ENCODE measurements at regions not wholly inside any gene's neighbourhood (a gene's known extent, or its start where the extent isn't known, plus 50 kb on each side); places are given as distances from the start of the nearest gene placed in this dataset.

DNA sequence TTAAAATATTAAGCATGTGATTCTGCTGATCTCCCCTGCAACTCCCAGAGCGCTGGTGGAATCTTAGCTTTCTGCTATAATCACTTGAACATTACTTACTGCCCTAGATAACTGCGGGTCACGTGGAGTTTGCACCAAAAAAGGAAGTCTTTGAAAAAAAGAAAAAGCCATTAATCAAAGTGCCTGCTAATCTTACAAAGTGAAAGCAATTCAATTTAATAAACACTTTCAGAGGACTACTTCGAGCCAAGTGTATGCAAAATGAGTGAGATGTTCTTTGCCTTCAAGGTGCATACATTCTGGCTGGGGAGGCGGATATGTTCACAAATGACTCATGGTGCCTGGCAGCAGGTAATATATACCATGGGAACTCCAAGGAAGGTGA lies 109.9 kb upstream of the GAP43 start:
- Histone ChIP-seq H3K9me3 (ENCODE audit: control insufficient read depth, insufficient read depth, low read length) (no peaks in the 10 kb centered on the region), H3K27me3 (ENCODE audit: control insufficient read depth, insufficient read depth, low read length) (no peaks in the 10 kb centered on the region), H3K4me3 (ENCODE audit: low read depth, low read length) (peak overlapping the region; percentile 68), H3K4me1 (ENCODE audit: control insufficient read depth, insufficient read depth, low read length) (peaks cover 15% of the 10 kb centered on the region), H3K36me3 (ENCODE audit: control insufficient read depth, insufficient read depth, low read length) (no peaks in the 10 kb centered on the region), H3K9ac (ENCODE audit: low read depth, low read length) (no peak overlapping the region)

DNA sequence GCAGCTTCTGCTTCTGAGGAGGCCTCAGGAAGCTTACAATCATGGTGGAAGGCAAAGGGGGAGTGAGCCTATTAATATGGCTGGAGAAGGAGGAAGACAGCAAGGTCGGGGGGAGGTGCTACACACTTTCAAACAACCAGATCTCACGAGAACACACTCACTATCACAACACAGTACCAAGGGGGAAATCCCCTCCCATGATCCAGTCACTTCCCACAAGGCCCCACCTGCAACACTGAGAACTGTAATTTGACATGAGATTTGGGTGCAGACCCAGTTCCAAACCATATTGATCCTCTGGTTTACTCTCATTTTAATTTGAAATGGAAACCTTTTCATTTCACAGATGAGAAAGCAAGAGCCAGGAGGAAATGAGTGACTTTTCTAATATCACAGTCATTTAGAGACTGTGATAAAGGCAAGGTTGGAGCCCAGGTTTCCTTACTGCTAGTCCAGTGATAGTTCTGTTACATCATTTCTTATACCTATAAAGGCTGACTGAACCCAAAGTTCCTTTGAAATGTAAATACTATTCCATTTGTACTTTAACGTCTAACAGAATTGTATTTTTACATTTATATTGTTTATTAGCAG lies 105.8 kb upstream of the GAP43 start:
- Histone ChIP-seq H3K4me1 (ENCODE audit: control insufficient read depth, insufficient read depth, low read length) (peaks cover 14% of the 10 kb centered on the region), H3K9me3 (ENCODE audit: control insufficient read depth, insufficient read depth, low read length) (no peaks in the 10 kb centered on the region), H3K9ac (ENCODE audit: low read depth, low read length) (no peak overlapping the region), H3K27me3 (ENCODE audit: control insufficient read depth, insufficient read depth, low read length) (no peaks in the 10 kb centered on the region), H3K4me3 (ENCODE audit: low read depth, low read length) (no peak overlapping the region), H3K36me3 (ENCODE audit: control insufficient read depth, insufficient read depth, low read length) (no peaks in the 10 kb centered on the region)

DNA sequence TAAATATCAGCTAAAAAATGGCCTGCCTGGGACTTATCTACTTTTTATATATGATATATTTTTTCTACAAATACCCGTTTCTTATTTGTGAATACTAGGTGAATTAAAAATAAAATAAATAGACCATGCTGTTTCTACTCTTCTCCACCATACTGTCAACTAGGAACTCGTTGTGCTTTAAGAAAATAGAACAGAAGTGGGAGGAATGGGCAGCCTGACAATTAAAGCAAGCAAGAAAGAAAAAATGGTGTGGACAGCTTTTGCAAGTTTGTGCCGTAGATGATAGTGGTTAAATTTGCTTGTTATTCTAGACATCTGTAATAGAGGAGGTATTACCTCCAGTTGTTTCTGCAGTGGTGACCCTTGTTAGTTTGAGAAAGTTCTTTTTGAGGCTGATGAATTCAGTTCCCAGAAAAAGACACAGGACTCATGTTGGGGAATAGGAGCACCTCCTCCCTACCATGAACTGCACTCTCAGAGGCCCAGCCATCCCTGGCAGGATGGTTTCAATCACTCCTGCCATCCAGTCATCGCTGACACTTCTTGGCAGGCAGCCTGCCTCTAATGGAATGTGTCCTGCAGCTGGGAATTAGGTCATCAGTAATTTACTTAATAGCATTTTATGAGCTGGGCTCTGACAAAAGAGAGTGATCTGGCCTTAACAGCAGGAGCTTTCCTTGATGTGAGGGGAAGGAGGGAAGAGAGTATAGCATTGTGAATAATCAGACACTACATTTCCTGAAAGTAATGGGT lies 105.0 kb upstream of the GAP43 start:
- Histone ChIP-seq H3K4me3 (ENCODE audit: low read depth, low read length) (no peak overlapping the region), H3K9me3 (ENCODE audit: control insufficient read depth, insufficient read depth, low read length) (no peaks in the 10 kb centered on the region), H3K27me3 (ENCODE audit: control insufficient read depth, insufficient read depth, low read length) (no peaks in the 10 kb centered on the region), H3K36me3 (ENCODE audit: control insufficient read depth, insufficient read depth, low read length) (no peaks in the 10 kb centered on the region), H3K9ac (ENCODE audit: low read depth, low read length) (no peak overlapping the region), H3K4me1 (ENCODE audit: control insufficient read depth, insufficient read depth, low read length) (peaks cover 12% of the 10 kb centered on the region)

DNA sequence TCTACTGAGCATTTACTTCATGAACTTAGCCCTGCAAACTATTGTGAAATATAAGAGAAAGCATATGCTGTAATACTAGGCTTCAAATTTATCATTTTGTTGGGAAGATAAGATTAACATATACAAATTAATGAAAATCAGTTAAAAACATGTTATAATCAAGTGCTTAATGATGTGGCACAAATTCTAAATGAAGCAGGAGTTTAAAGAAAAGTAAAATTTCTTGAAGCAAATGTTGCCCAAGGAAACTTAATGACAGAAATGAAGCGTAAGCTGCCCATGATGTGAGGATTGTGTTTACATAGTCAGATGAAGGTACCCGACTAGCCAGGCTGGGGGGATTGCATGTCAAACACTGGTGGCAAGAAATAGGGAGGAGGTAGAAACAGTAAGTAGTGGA lies 103.1 kb upstream of the GAP43 start:
- H3K36me3 ChIP-seq (ENCODE audit: control insufficient read depth, insufficient read depth, low read length), result no peaks in the 10 kb centered on the region
- peaks cover 9% of the 10 kb centered on the region for H3K4me1 ChIP-seq (ENCODE audit: control insufficient read depth, insufficient read depth, low read length)
- H3K9me3 ChIP-seq (ENCODE audit: control insufficient read depth, insufficient read depth, low read length), result no peaks in the 10 kb centered on the region
- H3K4me3 ChIP-seq (ENCODE audit: low read depth, low read length), result no peak overlapping the region
- H3K9ac ChIP-seq (ENCODE audit: low read depth, low read length), result no peak overlapping the region
- no peaks in the 10 kb centered on the region for H3K27me3 ChIP-seq (ENCODE audit: control insufficient read depth, insufficient read depth, low read length)

DNA sequence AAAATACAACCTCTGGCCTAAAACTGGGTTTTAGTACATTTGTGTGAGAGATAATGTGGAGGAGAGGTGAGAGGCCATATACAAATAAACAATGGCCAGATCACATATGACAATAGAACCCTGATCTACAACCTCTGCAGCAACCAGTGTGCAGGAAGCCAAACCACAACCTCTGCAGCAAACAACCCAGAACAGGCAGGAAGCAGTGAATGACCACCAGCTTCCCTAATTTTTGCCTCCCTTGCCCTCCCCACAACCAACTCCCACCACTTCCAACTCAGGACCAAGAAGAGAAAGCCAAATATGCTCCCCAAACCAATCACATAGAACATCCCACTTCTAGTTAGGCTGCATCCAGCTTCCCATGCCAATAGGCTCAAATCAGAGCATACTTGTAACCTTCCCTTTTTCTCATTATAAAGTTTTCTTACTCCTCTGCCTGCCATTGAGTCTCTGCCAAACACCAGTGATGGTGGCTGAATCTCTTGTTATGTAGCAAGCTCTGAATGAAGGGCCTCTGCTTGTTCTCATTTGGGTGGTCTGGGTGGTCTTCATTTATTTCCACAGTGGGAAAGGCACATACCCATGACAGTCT lies 102.6 kb upstream of the GAP43 start:
- peaks cover 9% of the 10 kb centered on the region for H3K4me1 ChIP-seq (ENCODE audit: control insufficient read depth, insufficient read depth, low read length)

DNA sequence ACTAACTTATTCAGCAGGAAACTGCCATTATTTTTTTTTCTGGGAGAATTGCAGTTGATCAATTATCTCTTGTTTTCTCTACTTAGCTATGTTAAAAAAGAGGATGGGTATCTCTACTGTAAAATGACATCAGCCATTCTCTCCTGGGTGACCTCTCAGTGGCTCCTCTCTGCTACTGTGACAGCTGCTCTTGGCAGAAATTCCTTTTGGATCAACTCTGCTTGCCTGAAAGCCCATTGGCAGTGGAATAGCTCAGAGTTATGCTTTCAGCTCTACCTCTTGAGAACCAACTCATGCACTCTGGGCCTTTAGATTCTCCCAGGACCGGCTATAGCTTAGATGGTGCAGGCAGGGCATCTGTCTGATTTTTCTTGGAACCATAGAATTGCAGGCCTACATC lies 99.9 kb upstream of the GAP43 start:
- Histone ChIP-seq H3K9me3 (ENCODE audit: control insufficient read depth, insufficient read depth, low read length) (no peaks in the 10 kb centered on the region), H3K4me1 (ENCODE audit: control insufficient read depth, insufficient read depth, low read length) (peaks cover 5% of the 10 kb centered on the region), H3K4me3 (ENCODE audit: low read depth, low read length) (no peak overlapping the region), H3K27me3 (ENCODE audit: control insufficient read depth, insufficient read depth, low read length) (no peaks in the 10 kb centered on the region), H3K9ac (ENCODE audit: low read depth, low read length) (no peak overlapping the region), H3K36me3 (ENCODE audit: control insufficient read depth, insufficient read depth, low read length) (no peaks in the 10 kb centered on the region)

More for the DNA sequence above, 102.6 kb upstream of the GAP43 start:
- no peak overlapping the region for H3K4me3 ChIP-seq (ENCODE audit: low read depth, low read length)
- no peaks in the 10 kb centered on the region for H3K9me3 ChIP-seq (ENCODE audit: control insufficient read depth, insufficient read depth, low read length)
- no peaks in the 10 kb centered on the region for H3K27me3 ChIP-seq (ENCODE audit: control insufficient read depth, insufficient read depth, low read length)
- no peak overlapping the region for H3K9ac ChIP-seq (ENCODE audit: low read depth, low read length)
- H3K36me3 ChIP-seq (ENCODE audit: control insufficient read depth, insufficient read depth, low read length), result no peaks in the 10 kb centered on the region

DNA sequence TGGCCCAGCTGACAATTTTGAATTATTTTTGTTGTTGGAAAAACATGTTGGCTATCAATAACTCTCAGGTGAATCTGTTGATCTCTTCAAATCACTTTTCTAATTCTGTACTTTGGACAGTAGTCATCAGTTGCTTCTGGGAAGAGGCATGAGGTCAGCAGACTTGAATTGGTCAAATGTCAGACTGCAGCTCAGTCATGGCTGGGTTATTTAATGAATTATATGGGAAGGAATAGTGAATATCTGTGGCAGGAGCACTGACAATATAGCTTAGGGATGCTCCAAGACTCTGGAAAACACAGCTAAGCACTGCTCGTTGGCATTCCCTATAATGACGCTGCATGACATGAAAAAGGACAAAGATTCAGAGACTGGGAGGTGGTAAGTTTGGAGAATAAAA lies 98.8 kb upstream of the GAP43 start:
- Histone ChIP-seq H3K9ac (ENCODE audit: low read depth, low read length) (no peak overlapping the region), H3K4me3 (ENCODE audit: low read depth, low read length) (no peak overlapping the region), H3K36me3 (ENCODE audit: control insufficient read depth, insufficient read depth, low read length) (no peaks in the 10 kb centered on the region), H3K27me3 (ENCODE audit: control insufficient read depth, insufficient read depth, low read length) (no peaks in the 10 kb centered on the region), H3K4me1 (ENCODE audit: control insufficient read depth, insufficient read depth, low read length) (no peaks in the 10 kb centered on the region), H3K9me3 (ENCODE audit: control insufficient read depth, insufficient read depth, low read length) (no peaks in the 10 kb centered on the region)

DNA sequence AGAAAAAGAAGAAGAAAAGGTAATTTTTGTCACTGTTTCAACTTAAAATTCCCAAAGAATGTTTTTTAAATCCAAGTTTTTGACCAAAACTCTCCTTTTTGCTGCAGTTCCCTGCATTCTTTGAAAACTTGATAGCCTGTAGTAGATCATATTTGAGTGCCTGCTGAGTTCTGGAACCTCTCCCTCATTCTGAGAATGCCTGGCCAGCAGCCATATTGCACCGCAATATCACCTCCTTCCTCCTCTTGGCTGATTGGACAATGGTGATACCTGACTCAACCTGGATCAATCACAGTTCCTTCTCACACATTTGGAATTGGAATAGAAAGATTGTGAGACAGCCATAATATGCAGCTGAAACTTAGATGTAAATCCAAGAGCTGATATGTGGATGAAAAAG lies 97.6 kb upstream of the GAP43 start:
- H3K4me1 ChIP-seq (ENCODE audit: control insufficient read depth, insufficient read depth, low read length), result no peaks in the 10 kb centered on the region
- H3K9me3 ChIP-seq (ENCODE audit: control insufficient read depth, insufficient read depth, low read length), result no peaks in the 10 kb centered on the region
- no peak overlapping the region for H3K9ac ChIP-seq (ENCODE audit: low read depth, low read length)
- H3K36me3 ChIP-seq (ENCODE audit: control insufficient read depth, insufficient read depth, low read length), result no peaks in the 10 kb centered on the region
- no peak overlapping the region for H3K4me3 ChIP-seq (ENCODE audit: low read depth, low read length)
- H3K27me3 ChIP-seq (ENCODE audit: control insufficient read depth, insufficient read depth, low read length), result no peaks in the 10 kb centered on the region

DNA sequence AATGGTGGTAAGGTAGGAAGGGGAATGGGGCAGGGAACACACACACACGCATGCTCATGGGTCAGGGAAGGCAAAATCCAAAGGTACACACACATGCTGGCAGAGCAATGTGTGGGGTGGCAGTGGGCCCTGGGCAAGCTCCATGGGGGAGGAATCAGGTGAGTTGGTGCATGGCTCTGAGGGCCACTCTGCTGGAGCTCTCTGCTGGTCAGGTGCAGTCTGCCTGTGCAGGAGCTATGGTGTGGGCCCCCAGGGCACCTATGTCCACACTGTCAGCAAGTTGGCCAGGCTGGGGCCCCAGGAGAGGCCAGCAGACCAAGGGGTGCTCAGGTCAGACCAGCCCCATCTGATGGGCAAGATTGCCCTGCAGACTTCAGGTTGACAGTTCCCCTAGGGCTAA lies 90.1 kb upstream of the GAP43 start:
- no peaks in the 10 kb centered on the region for H3K4me1 ChIP-seq (ENCODE audit: control insufficient read depth, insufficient read depth, low read length)
- H3K9me3 ChIP-seq (ENCODE audit: control insufficient read depth, insufficient read depth, low read length), result no peaks in the 10 kb centered on the region
- H3K9ac ChIP-seq (ENCODE audit: low read depth, low read length), result no peak overlapping the region
- no peak overlapping the region for H3K4me3 ChIP-seq (ENCODE audit: low read depth, low read length)
- no peaks in the 10 kb centered on the region for H3K36me3 ChIP-seq (ENCODE audit: control insufficient read depth, insufficient read depth, low read length)
- no peaks in the 10 kb centered on the region for H3K27me3 ChIP-seq (ENCODE audit: control insufficient read depth, insufficient read depth, low read length)

DNA sequence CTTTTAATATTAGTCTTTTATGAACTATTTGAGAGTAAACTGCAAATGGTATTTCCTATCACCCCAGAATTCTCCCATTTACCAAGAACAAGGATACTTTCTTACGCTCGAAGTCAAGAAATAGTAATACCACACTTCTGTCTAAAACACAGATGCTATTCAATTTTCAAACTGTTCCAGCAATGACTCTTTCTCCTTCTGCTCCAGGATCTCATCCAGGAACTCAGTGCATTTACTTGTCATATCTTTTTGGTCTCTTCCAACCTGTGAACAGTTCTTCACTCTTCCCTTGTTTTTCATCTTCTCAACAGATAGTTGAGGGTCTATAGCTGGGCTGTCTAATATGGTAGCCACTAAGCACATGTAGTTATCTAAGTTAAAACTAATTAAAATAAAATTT lies 87.1 kb upstream of the GAP43 start:
- H3K9ac ChIP-seq (ENCODE audit: low read depth, low read length), result no peak overlapping the region
- H3K4me3 ChIP-seq (ENCODE audit: low read depth, low read length), result no peak overlapping the region
- no peaks in the 10 kb centered on the region for H3K36me3 ChIP-seq (ENCODE audit: control insufficient read depth, insufficient read depth, low read length)
- H3K9me3 ChIP-seq (ENCODE audit: control insufficient read depth, insufficient read depth, low read length), result no peaks in the 10 kb centered on the region
- no peaks in the 10 kb centered on the region for H3K27me3 ChIP-seq (ENCODE audit: control insufficient read depth, insufficient read depth, low read length)
- H3K4me1 ChIP-seq (ENCODE audit: control insufficient read depth, insufficient read depth, low read length), result no peaks in the 10 kb centered on the region

DNA sequence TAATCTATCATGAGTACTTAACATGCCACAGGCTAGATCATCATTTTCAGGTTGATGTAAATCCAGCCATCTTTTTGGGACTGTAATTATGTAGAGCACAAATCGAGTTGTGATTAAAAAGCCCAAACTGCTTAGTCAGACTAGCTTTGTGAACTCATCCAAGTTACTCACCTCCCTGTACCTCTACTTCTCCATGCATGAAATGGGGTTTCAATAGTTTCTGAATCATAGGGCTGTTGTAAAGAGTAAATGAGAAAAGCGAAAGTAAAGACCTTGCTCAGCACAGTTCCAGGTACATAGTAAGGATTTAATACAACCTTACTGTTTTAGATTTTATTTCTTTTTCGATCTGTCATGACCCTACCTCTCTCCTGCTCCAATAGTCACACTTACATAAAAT lies 85.6 kb upstream of the GAP43 start:
- Histone ChIP-seq H3K27me3 (ENCODE audit: control insufficient read depth, insufficient read depth, low read length) (no peaks in the 10 kb centered on the region), H3K9ac (ENCODE audit: low read depth, low read length) (no peak overlapping the region), H3K4me3 (ENCODE audit: low read depth, low read length) (no peak overlapping the region)

DNA sequence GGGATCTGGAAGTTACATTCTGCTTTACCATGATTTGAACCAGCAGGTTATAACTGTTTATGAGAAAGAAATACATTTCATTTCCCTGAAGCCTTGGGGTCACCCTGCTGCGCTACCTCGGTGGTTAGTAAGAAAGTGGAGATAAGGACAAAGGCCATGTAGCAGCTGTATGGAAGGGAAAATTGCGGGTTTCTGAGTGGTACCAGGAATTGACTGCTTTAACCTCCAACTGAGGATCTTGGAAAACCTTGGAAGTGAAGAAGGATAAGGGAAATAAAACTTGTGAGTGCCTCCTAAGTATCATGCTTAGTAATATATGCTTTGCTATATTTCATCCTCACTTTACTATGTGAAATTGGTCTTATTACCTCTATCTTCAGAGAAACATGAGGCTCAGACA lies 76.1 kb upstream of the GAP43 start:
- H3K9ac ChIP-seq (ENCODE audit: low read depth, low read length), result no peak overlapping the region
- H3K36me3 ChIP-seq (ENCODE audit: control insufficient read depth, insufficient read depth, low read length), result no peaks in the 10 kb centered on the region
- H3K27me3 ChIP-seq (ENCODE audit: control insufficient read depth, insufficient read depth, low read length), result no peaks in the 10 kb centered on the region
- no peak overlapping the region for H3K4me3 ChIP-seq (ENCODE audit: low read depth, low read length)
- H3K4me1 ChIP-seq (ENCODE audit: control insufficient read depth, insufficient read depth, low read length), result no peaks in the 10 kb centered on the region
- no peaks in the 10 kb centered on the region for H3K9me3 ChIP-seq (ENCODE audit: control insufficient read depth, insufficient read depth, low read length)

More for the DNA sequence above, 85.6 kb upstream of the GAP43 start:
- Histone ChIP-seq H3K36me3 (ENCODE audit: control insufficient read depth, insufficient read depth, low read length) (no peaks in the 10 kb centered on the region), H3K4me1 (ENCODE audit: control insufficient read depth, insufficient read depth, low read length) (no peaks in the 10 kb centered on the region), H3K9me3 (ENCODE audit: control insufficient read depth, insufficient read depth, low read length) (no peaks in the 10 kb centered on the region)

Data from iPS-15b (cell line).